Fibroblast of mammary gland (primary cell): ENCODE measurements at regions not wholly inside any gene's neighbourhood (a gene's known extent, or its start where the extent isn't known, plus 50 kb on each side); places are given as distances from the start of the nearest gene placed in this dataset.

ENCODE experiments used
- DNase-seq: peaks from one replicate; pipeline ENCODE4 v3.0.0-alpha.2; 2010; ENCODE audit warnings: low read depth
- H3K4me3 ChIP-seq: 2 replicates; pipeline ENCODE4 v1.5.1; 2011; ENCODE audit warnings: low read depth, mild to moderate bottlenecking, low read length, moderate library complexity; ENCODE audit not compliant: control insufficient read depth
- CTCF ChIP-seq: conservative IDR thresholded peaks from 2 replicates; pipeline ENCODE4 v1.5.1; 2011; ENCODE audit warnings: low read depth, low read length, inconsistent platforms; ENCODE audit not compliant: control insufficient read depth, insufficient read depth

- DNase-seq: no peak
- no peak for TF ChIP-seq CTCF
- no peak overlapping the region for H3K4me3 ChIP-seq
Measured at GRCh38 chr1:4959216-4959615, 304.8 kb downstream of the AJAP1 start.

GRCh38 chr1:4957027-4957426 lies 302.6 kb downstream of the AJAP1 start:
- no peak for DNase-seq
- H3K4me3 ChIP-seq: no peak overlapping the region
- TF ChIP-seq CTCF: no peak

- no peak for TF ChIP-seq CTCF
- H3K4me3 ChIP-seq: no peak overlapping the region
- no peak for DNase-seq
Measured at GRCh38 chr1:4954392-4954791, 300.0 kb downstream of the AJAP1 start.

GRCh38 chr1:4951601-4952000 lies 297.2 kb downstream of the AJAP1 start:
- TF ChIP-seq CTCF: no peak
- DNase-seq: no peak
- no peak overlapping the region for H3K4me3 ChIP-seq

GRCh38 chr1:4946343-4946742 lies 291.9 kb downstream of the AJAP1 start:
- TF ChIP-seq CTCF: no peak
- no peak overlapping the region for H3K4me3 ChIP-seq
- DNase-seq: no peak

GRCh38 chr1:4944911-4945310 lies 290.5 kb downstream of the AJAP1 start:
- no peak for TF ChIP-seq CTCF
- H3K4me3 ChIP-seq: no peak overlapping the region
- no peak for DNase-seq

- DNase-seq: no peak
- no peak for TF ChIP-seq CTCF
- no peak overlapping the region for H3K4me3 ChIP-seq
Measured at GRCh38 chr1:4944072-4944471, 289.7 kb downstream of the AJAP1 start.
